BE2C (cell line): ENCODE measurements at regions not wholly inside any gene's neighbourhood (a gene's known extent, or its start where the extent isn't known, plus 50 kb on each side); places are given as distances from the start of the nearest gene placed in this dataset.

ENCODE experiments used
- DNase-seq: peaks from one replicate; pipeline ENCODE4 v3.0.0-alpha.2; 2020
- H3K27me3 ChIP-seq: fragments of 250-450 bp; sonication (Bioruptor Pico); 2 replicates; pipeline ENCODE4 v1.5.1; 2020; ENCODE audit warnings: mild to moderate bottlenecking
- H3K36me3 ChIP-seq: fragments of 250-450 bp; sonication (Bioruptor Pico); 2 replicates; pipeline ENCODE4 v1.5.1; 2020; ENCODE audit warnings: mild to moderate bottlenecking
- H3K4me1 ChIP-seq: fragments of 250-450 bp; sonication (Bioruptor Pico); 2 replicates; pipeline ENCODE4 v1.5.1; 2020
- H3K4me3 ChIP-seq: 2 replicates; pipeline ENCODE4 v1.5.1; 2011; ENCODE audit warnings: low read depth, low read length
- H3K9me3 ChIP-seq: fragments of 250-450 bp; sonication (Bioruptor Pico); 2 replicates; pipeline ENCODE4 v1.5.1; 2020
- TF ChIP-seq, protein P1 (sequence below): IDR thresholded peaks from 2 replicates; pipeline ENCODE4 v1.5.1; 2012; ENCODE audit warnings: mild to moderate bottlenecking, low read depth, low read length

DNA sequence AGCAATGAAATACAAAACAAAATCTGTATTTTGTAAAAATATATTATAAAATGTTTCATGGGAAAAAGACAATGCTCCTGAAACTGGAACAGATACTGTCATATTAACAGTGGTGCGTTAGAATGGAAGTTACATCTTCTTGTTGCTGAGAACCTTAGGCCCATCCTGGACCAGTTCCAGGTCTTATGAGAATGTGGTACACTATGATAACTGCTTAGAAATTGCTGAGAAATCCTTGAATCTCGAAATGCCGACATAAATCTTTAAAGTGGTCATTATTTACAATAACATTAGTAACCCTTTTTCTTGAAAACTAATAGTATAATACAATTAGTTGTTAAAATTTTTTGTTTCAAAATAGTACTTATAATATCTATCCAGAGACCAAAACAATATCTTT, 747.9 kb upstream of the NCAM2 start:
- TF ChIP-seq, protein P1, sequence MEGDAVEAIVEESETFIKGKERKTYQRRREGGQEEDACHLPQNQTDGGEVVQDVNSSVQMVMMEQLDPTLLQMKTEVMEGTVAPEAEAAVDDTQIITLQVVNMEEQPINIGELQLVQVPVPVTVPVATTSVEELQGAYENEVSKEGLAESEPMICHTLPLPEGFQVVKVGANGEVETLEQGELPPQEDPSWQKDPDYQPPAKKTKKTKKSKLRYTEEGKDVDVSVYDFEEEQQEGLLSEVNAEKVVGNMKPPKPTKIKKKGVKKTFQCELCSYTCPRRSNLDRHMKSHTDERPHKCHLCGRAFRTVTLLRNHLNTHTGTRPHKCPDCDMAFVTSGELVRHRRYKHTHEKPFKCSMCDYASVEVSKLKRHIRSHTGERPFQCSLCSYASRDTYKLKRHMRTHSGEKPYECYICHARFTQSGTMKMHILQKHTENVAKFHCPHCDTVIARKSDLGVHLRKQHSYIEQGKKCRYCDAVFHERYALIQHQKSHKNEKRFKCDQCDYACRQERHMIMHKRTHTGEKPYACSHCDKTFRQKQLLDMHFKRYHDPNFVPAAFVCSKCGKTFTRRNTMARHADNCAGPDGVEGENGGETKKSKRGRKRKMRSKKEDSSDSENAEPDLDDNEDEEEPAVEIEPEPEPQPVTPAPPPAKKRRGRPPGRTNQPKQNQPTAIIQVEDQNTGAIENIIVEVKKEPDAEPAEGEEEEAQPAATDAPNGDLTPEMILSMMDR, result no peak
- Histone ChIP-seq H3K27me3 (no peaks in the 10 kb centered on the region), H3K4me1 (no peaks in the 10 kb centered on the region), H3K4me3 (no peak overlapping the region), H3K36me3 (no peaks in the 10 kb centered on the region), H3K9me3 (no peaks in the 10 kb centered on the region)
- DNase-seq, result no peak

DNA sequence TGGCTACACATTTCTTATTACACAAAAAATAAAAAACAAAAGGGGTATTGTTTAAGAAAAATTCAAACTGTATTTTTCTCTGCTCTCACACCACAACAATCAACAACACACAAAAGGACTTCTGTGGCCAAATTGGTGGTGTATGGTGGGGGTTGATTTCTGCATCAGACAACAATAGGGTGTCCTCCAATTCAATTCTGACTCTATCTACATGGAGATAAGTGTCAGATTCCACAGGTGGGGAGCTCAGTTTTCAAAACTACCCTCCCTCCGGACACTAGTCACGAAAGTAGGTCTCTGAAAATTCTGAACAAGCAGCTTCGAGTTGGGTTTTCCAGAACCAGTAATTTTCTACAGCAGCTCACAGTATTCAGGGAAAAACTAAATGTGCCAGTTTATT, 744.9 kb upstream of the NCAM2 start:
- no peaks in the 10 kb centered on the region for H3K36me3 ChIP-seq
- H3K4me3 ChIP-seq, result no peak overlapping the region
- no peaks in the 10 kb centered on the region for H3K9me3 ChIP-seq
- no peaks in the 10 kb centered on the region for H3K4me1 ChIP-seq
- H3K27me3 ChIP-seq, result no peaks in the 10 kb centered on the region
- TF ChIP-seq, protein P1, result no peak
- no peak for DNase-seq

DNA sequence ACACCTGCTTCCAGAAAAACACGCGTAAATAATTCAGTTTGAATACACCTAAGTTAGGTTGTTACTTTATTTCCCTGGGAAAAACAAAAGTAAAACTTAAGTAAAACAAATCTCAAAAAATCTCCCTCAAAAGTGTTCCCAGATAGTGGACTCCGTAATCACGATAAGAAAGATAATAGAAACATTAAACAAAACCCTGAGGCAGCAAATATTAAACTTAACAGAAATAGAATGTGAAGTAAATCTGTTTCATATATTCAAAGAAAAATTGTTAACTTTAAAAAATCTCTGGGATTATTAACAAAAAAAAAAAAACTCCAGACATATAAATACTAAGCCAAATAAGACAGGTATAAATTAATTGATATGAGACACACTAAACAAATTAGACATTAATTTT, 743.2 kb upstream of the NCAM2 start:
- no peaks in the 10 kb centered on the region for H3K9me3 ChIP-seq
- H3K4me1 ChIP-seq, result no peaks in the 10 kb centered on the region
- H3K36me3 ChIP-seq, result no peaks in the 10 kb centered on the region
- TF ChIP-seq, protein P1, result no peak
- no peak for DNase-seq
- no peaks in the 10 kb centered on the region for H3K27me3 ChIP-seq
- H3K4me3 ChIP-seq, result no peak overlapping the region

- H3K4me3 ChIP-seq, result no peak overlapping the region
- no peaks in the 10 kb centered on the region for H3K27me3 ChIP-seq
- no peaks in the 10 kb centered on the region for H3K4me1 ChIP-seq
- no peak for DNase-seq
- no peaks in the 10 kb centered on the region for H3K9me3 ChIP-seq
- H3K36me3 ChIP-seq, result no peaks in the 10 kb centered on the region
- TF ChIP-seq, protein P1, result no peak
Observed at GRCh38 chr21:20257052-20257740, 741.0 kb upstream of the NCAM2 start.

- Histone ChIP-seq H3K27me3 (no peaks in the 10 kb centered on the region), H3K9me3 (no peaks in the 10 kb centered on the region), H3K36me3 (no peaks in the 10 kb centered on the region), H3K4me3 (no peak overlapping the region), H3K4me1 (no peaks in the 10 kb centered on the region)
- DNase-seq, result no peak
- TF ChIP-seq, protein P1, result no peak
Observed at GRCh38 chr21:20258542-20258941, 739.7 kb upstream of the NCAM2 start.

DNA sequence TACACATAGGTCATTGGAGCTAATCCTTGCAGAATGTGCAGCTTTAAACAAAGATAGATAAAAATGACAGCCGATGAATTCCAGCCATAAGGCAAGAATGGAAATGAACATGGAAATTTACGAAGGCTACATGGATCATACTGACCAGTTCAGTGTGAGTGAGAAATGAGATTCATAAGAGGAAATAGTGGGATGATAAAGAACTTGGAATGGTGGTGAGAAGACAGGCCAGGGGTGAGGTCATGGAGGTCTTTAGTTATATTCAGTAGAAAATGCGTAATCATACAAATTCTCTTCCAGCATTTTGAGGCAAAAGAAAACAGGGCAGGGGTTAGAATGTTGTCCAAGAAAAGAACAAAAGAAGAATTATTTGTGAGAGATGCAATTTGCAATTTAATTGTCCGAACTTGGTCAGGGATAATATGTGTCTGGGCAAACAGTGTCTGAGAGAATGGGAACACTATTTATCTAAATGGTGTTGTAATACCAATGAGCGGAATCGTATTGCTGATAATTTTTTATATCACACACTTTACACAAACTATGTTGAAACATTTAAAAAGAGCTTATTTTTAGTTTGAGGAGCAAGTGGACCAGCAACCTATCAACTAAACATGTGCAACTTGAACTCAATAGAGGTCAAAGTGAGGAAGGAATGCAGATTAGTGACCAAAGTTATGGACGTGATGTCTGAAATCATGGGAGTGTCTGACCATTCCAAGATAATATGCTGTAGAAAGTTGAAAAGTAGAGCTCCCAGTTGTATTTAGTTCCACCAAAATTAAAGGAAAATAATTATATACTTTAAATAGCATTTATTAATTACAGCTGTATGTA, 739.0 kb upstream of the NCAM2 start:
- H3K9me3 ChIP-seq, result no peaks in the 10 kb centered on the region
- no peaks in the 10 kb centered on the region for H3K4me1 ChIP-seq
- no peak for DNase-seq
- no peaks in the 10 kb centered on the region for H3K27me3 ChIP-seq
- TF ChIP-seq, protein P1, result no peak
- no peaks in the 10 kb centered on the region for H3K36me3 ChIP-seq
- no peak overlapping the region for H3K4me3 ChIP-seq
